B cell (primary cell): ENCODE measurements at regions not wholly inside any gene's neighbourhood (a gene's known extent, or its start where the extent isn't known, plus 50 kb on each side); places are given as distances from the start of the nearest gene placed in this dataset.

ENCODE experiments used
- ATAC-seq: fragments of 200-7000 bp; cut with Tn5 transposase; one replicate; pipeline ENCODE4 v1.10.0; 2021; ENCODE audit warnings: low read depth, mild to moderate bottlenecking, moderate number of reproducible peaks, moderate library complexity
- CTCF ChIA-PET: fragments of 350-600 bp; sonication (Branson Sonifier 250); formaldehyde crosslinking; loops from one replicate; lab custom pipeline; 2021; ENCODE audit warnings: antibody characterized with exemption, inconsistent platforms; lab: Charles Lee
- POLR2A ChIA-PET: fragments of 350-600 bp; sonication (Branson Sonifier 250); formaldehyde crosslinking; loops from one replicate; lab custom pipeline; 2021; ENCODE audit warnings: antibody characterized with exemption; lab: Charles Lee
- DNase-seq: peaks from one replicate; pipeline ENCODE4 v3.0.0; 2013
- H2AFZ ChIP-seq: 2 replicates; pipeline ENCODE4 v1.6.1; 2012; ENCODE audit warnings: mild to moderate bottlenecking, low read depth, low read length; ENCODE audit not compliant: insufficient read depth, poor library complexity, severe bottlenecking
- H3K27ac ChIP-seq, 2 donors: 1 replicate in 1 of 2; 2 replicates in 1 of 2; pipeline ENCODE4 v1.5.1; 2012 to 2013; ENCODE audit warnings: low read length in 2 of 2, mild to moderate bottlenecking in 2 of 2, moderate library complexity in 1 of 2
- H3K27me3 ChIP-seq, 4 experiments: fragments of 200-600 bp in 1 of 4; sonication (generic) in 1 of 4; replicated peaks in 1 of 4; 1 replicate in 2 of 4; 2 replicates in 2 of 4; pipeline versions ENCODE4 v1.6.1 to v1.7.0; 2013 to 2016; ENCODE audit warnings: low read length in 3 of 4, mild to moderate bottlenecking in 2 of 4, mixed read lengths in 1 of 4, moderate library complexity in 1 of 4; ENCODE audit not compliant: insufficient read depth in 4 of 4, control insufficient read depth in 3 of 4; ENCODE audit errors: control extremely low read depth in 1 of 4
- H3K36me3 ChIP-seq, 2 experiments: replicated peaks in 1 of 2; 1 replicate in 1 of 2; 2 replicates in 1 of 2; pipeline versions ENCODE4 v1.6.1 to v1.7.1; 2013; ENCODE audit warnings: low read length in 1 of 2; ENCODE audit not compliant: insufficient read depth in 2 of 2, control insufficient read depth in 1 of 2; ENCODE audit errors: control extremely low read depth in 1 of 2, extremely low read depth in 1 of 2
- H3K4me1 ChIP-seq, 2 donors: fragments of 200-600 bp in 1 of 2; sonication (generic) in 1 of 2; 1 replicate in 1 of 2; 2 replicates in 1 of 2; pipeline versions ENCODE4 v1.5.1 to v1.6.1; 2013 to 2017; ENCODE audit warnings: low read length in 2 of 2; ENCODE audit not compliant: control insufficient read depth in 2 of 2, insufficient read depth in 2 of 2
- H3K4me2 ChIP-seq: replicated peaks from 2 replicates; pipeline ENCODE3; 2012; ENCODE audit warnings: mild to moderate bottlenecking, low read depth, low read length; ENCODE audit not compliant: poor library complexity, severe bottlenecking
- H3K4me3 ChIP-seq, 5 experiments: fragments of 200-600 bp in 1 of 5; sonication (generic) in 1 of 5; 1 replicate in 3 of 5; 2 replicates in 2 of 5; pipeline versions ENCODE4 v1.5.1 to v1.7.0; 2011 to 2016; ENCODE audit warnings: low read length in 4 of 5, mild to moderate bottlenecking in 4 of 5, low read depth in 2 of 5, control low read depth in 1 of 5, moderate library complexity in 1 of 5; ENCODE audit not compliant: insufficient read depth in 1 of 5; ENCODE audit errors: control extremely low read depth in 1 of 5, extremely low read depth in 1 of 5
- H3K79me2 ChIP-seq: fragments of 200-600 bp; sonication (generic); one replicate; pipeline ENCODE4 v1.6.0; 2016; ENCODE audit warnings: low read length; ENCODE audit not compliant: control insufficient read depth, insufficient read depth
- H3K9ac ChIP-seq: fragments of 200-600 bp; sonication (generic); 2 replicates; pipeline ENCODE4 v1.6.1; 2017; ENCODE audit warnings: mild to moderate bottlenecking, low read length, moderate library complexity
- H3K9me3 ChIP-seq, 3 donors: one replicate each; pipeline versions ENCODE4 v1.6.1 to v1.7.1; 2013; ENCODE audit warnings: low read length in 2 of 3; ENCODE audit not compliant: control insufficient read depth in 2 of 3, insufficient read depth in 1 of 3; ENCODE audit errors: control extremely low read depth in 1 of 3
- H4K20me1 ChIP-seq: 2 replicates; pipeline ENCODE4 v1.6.0; 2012; ENCODE audit warnings: mild to moderate bottlenecking, low read length; ENCODE audit not compliant: insufficient read depth, control insufficient read depth, poor library complexity, severe bottlenecking
- H3K27ac Mint-ChIP-seq: one replicate; pipeline ENCODE4 v1.8.0; 2021; ENCODE audit warnings: mixed read lengths
- H3K27me3 Mint-ChIP-seq: one replicate; pipeline ENCODE4 v1.8.0; 2021; ENCODE audit warnings: mixed read lengths
- H3K4me1 Mint-ChIP-seq: one replicate; pipeline ENCODE4 v1.8.0; 2021; ENCODE audit warnings: mixed read lengths
- H3K4me3 Mint-ChIP-seq: one replicate; pipeline ENCODE4 v1.8.0; 2021; ENCODE audit warnings: mixed read lengths
- H3K9me3 Mint-ChIP-seq: one replicate; pipeline ENCODE4 v1.8.0; 2022; ENCODE audit warnings: mixed read lengths; ENCODE audit not compliant: insufficient read depth
- EZH2 ChIP-seq: IDR thresholded peaks from 2 replicates; pipeline ENCODE4 v1.6.1; 2012; ENCODE audit warnings: borderline replicate concordance, low read depth, mild to moderate bottlenecking, moderate library complexity, low read length; ENCODE audit not compliant: insufficient read depth, poor library complexity, severe bottlenecking
- WGBS: methylation state at CpG from one replicate; pipeline ENCODE4 v1.1.5; 2013; ENCODE audit warnings: missing lambda C conversion rate; ENCODE audit not compliant: insufficient coverage; 5-methylcytosine and 5-hydroxymethylcytosine counted together
- intact Hi-C: fragments of 100-400 bp; cut with micrococcal nuclease; formaldehyde crosslinking; loops from one replicate; pipeline ENCODE4 v1.10.0; 2022
- TF ChIP-seq, protein P1 (sequence below): fragments of 200-600 bp; IDR thresholded peaks from one replicate; pipeline ENCODE4 v1.8.0; 2022; ENCODE audit warnings: antibody characterized with exemption, mild to moderate bottlenecking

DNA sequence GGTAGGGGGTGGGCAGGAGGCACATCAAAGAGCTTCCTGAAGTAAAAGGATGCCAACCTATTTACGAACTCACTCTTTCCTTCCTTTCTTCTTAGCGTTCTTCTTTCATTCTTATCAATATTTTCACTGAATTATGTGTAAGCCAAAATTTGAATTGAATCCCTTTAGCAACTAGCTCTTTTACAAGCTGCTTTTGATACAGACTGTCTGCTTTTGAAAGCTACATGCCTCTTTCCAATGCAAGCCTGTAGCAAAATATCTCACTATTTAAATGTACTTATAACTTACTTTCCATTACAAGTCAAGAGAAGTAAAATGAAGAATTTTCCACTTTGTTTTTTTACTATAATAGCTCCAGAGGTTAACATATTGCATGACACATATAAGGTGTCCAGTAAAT, 186.6 kb downstream of the NXPE2 start:
- Histone ChIP-seq H3K4me1 (no peaks in the 10 kb centered on the region), H3K4me2 (no peak overlapping the region), H3K27ac (no peak overlapping the region), H3K36me3 (no peaks in the 10 kb centered on the region), H4K20me1 (no peaks in the 10 kb centered on the region), H2AFZ (no peak overlapping the region), H3K27me3 (no peaks in the 10 kb centered on the region), H3K9ac (no peak overlapping the region), H3K9me3 (no peaks in the 10 kb centered on the region), H3K79me2 (no peaks in the 10 kb centered on the region), H3K4me3 (no peak overlapping the region)
- no peak overlapping the region for H3K27ac Mint-ChIP-seq
- DNase-seq (no peak), ATAC-seq (no peak)
- intact Hi-C loops: no loop called here
- H3K9me3 Mint-ChIP-seq: no peaks in the 10 kb centered on the region
- H3K27me3 Mint-ChIP-seq: no peaks in the 10 kb centered on the region
- ChIA-PET CTCF (no interaction called here), POLR2A (no interaction called here)
- no CpG with 5 or more reads among the region's 2 CpGs for WGBS
- no peak for TF ChIP-seq EZH2
- no peaks in the 10 kb centered on the region for H3K4me1 Mint-ChIP-seq
- no peak overlapping the region for H3K4me3 Mint-ChIP-seq

GRCh38 chr11:114876234-114876633, 197.9 kb downstream of the NXPE2 start:
- TF ChIP-seq, protein P1, sequence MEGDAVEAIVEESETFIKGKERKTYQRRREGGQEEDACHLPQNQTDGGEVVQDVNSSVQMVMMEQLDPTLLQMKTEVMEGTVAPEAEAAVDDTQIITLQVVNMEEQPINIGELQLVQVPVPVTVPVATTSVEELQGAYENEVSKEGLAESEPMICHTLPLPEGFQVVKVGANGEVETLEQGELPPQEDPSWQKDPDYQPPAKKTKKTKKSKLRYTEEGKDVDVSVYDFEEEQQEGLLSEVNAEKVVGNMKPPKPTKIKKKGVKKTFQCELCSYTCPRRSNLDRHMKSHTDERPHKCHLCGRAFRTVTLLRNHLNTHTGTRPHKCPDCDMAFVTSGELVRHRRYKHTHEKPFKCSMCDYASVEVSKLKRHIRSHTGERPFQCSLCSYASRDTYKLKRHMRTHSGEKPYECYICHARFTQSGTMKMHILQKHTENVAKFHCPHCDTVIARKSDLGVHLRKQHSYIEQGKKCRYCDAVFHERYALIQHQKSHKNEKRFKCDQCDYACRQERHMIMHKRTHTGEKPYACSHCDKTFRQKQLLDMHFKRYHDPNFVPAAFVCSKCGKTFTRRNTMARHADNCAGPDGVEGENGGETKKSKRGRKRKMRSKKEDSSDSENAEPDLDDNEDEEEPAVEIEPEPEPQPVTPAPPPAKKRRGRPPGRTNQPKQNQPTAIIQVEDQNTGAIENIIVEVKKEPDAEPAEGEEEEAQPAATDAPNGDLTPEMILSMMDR: no peak
- TF ChIP-seq EZH2: no peak
- no peaks in the 10 kb centered on the region for H3K27me3 ChIP-seq
- no peaks in the 10 kb centered on the region for H3K36me3 ChIP-seq
- H3K4me2 ChIP-seq: no peak overlapping the region
- no peak overlapping the region for H3K27ac ChIP-seq
- no peaks in the 10 kb centered on the region for H3K4me1 Mint-ChIP-seq
- CTCF ChIA-PET: no interaction called here
- POLR2A ChIA-PET: no interaction called here
- WGBS: 72% methylated on average over 5 of the region's 6 CpGs
- H3K4me3 ChIP-seq: no peak overlapping the region
- no peak for ATAC-seq
- intact Hi-C loops: no loop called here
- no peak overlapping the region for H3K9ac ChIP-seq
- H3K4me1 ChIP-seq: no peaks in the 10 kb centered on the region
- H3K79me2 ChIP-seq: no peaks in the 10 kb centered on the region
- H4K20me1 ChIP-seq: no peaks in the 10 kb centered on the region
- no peak overlapping the region for H3K27ac Mint-ChIP-seq
- H3K27me3 Mint-ChIP-seq: no peaks in the 10 kb centered on the region
- no peaks in the 10 kb centered on the region for H3K9me3 Mint-ChIP-seq
- no peak overlapping the region for H2AFZ ChIP-seq
- DNase-seq: no peak
- H3K9me3 ChIP-seq: peaks cover 0 to 3% (median 0%) of the 10 kb centered on the region in 3 donors
- no peak overlapping the region for H3K4me3 Mint-ChIP-seq
